GM19023 (cell line): ENCODE measurements at regions not wholly inside any gene's neighbourhood (a gene's known extent, or its start where the extent isn't known, plus 50 kb on each side); places are given as distances from the start of the nearest gene placed in this dataset.
"Not testable (repeated sequence)": the region's sequence is repeated elsewhere in the genome, so short reads cannot be mapped to it uniquely, and the experiment has no call there.

Experiments used
- ATAC-seq: cut with Tn5 transposase; IDR thresholded peaks from one replicate; pipeline ENCODE4 v1.9.1; 2021; ENCODE audit warnings: mild to moderate bottlenecking, moderate library complexity; ENCODE audit not compliant: unreplicated experiment

DNA sequence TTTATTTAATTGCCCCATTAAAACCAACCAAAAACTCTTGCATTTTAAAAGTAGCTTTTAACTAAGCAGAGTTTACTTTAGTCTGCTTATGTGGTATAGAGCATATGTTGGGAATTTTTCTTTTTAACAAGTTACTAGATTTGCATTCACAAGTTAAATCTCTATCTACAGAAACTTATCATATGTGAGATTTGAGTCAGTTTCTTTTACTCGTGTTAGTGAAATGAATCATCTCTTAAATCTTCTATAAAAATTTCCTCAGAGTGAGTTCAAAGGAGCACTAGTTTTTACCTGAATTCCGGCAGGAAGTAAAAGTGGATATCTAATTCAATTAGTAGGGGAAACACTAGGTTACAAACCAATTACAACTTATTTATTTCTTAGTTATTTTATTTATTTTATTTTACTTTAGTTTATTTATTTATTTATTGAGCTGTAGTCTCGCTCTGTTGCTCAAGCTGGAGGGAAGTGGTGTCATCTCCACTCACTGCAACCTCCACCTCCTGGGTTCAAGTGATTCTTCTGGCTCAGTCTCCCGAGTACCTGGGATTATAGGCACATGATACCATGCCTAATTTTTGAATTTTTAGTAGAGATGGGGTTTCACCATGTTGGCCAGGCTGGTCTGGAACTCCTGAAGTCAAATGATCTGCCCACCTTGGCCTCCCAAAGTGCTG, 1609.6 kb upstream of the B3GALT2 start:
- ATAC-seq, result peak; percentile 73

DNA sequence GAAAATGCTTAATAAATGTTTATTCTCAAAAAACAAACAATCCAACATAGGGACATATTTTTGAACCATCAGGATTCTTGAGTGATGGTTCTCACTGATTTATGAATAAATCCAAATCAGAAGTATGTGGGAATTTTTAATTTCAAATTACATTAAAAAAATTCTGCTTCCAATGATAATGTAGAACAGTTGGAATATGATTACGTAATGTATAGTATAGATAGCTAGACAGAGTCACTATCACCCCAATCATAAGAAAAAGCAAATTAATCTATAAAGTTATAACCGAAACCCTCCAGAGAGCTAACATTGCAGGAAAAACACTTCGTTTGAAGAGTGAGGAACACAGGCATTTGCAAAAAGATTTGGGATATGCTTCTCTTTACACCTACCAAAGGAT, 1600.6 kb upstream of the B3GALT2 start:
- ATAC-seq, result no peak

DNA sequence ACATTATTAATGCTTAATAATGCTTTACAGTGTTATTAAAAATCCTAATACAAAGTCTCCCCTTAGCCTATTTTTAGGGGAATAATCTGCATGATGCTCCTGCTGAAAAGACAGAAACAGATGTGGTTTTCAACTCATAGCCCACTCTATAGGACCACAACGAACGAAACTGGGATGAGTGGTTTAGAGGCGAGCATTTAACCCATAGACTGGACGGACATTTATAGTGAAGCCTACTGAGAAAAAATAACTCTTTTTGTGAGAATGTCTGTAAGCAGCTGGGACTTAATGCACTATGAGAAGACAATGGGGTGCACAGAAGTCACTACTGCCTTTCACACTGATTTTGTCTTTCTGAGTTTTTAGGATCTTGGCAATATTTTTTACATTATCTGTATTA, 1599.6 kb upstream of the B3GALT2 start:
- no peak for ATAC-seq

DNA sequence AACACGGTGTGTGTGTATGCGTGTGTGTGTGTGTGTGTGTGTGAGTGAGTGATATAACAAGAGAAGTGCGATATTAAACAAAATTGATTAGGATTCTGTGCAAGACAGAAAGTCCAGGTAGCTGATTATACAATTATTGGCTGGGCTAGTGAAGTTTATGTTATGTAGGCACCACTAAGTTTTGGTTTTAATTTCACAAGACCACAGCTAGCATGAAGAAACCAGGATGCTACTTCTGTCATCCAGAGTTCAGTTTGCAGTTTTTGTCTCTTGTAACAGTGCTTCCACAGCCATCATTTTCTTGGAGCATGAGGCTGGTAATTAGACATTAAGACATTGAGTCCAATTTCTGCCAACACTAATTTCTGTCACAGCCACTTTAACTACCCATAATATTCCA, 1590.2 kb upstream of the B3GALT2 start:
- no peak for ATAC-seq

DNA sequence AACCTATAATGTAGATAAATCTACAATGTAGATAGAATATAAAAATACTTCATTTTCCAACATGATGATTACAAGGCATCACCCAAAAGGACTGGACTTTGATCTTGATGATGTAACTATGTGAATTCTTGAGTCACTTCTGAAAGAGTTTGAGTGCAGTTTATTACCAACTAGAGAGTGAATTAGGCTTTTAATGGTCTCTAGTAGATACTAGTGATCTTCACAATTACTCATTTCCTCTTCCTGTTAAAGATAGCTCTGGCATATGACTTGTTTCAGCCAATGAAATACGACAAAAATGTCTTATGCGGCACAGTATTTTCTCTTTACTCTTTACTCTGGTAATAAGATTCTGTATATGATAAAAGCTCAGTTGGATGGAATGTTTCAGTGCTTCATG, 1588.1 kb upstream of the B3GALT2 start:
- no peak for ATAC-seq

DNA sequence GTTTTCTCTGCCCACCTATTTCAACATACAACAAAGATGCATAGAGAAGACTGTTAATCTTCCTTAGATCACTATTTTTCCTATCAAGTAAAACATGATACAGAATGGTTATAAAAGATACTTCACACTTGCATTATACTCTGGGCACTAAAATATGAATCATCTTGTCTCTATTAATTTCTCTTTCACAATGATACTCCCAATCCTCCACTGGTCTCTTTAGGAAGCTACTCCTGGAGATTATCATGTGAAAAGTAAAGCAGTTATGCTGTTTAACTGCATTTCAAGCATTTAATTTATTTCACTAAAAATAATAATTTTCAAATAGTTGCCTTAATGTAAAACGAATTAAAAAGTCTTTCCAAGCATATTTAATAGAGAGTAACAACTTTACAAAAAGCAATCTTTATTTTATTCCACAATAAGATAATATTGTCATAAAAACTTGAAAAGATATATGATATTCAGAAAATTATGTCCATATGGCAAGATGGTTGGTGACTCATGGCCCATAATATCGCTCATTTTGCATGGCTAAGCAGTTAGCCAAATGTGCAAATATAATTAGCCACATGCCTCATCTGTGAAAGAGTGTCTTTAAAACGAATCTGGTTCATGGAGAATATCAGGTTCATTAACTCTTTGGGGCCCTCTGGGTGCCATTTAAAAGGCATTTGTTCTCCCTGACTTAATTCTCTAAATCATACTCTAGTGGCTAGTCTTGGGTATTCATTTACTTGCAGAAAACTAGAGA, 1569.0 kb upstream of the B3GALT2 start:
- ATAC-seq, result no peak

DNA sequence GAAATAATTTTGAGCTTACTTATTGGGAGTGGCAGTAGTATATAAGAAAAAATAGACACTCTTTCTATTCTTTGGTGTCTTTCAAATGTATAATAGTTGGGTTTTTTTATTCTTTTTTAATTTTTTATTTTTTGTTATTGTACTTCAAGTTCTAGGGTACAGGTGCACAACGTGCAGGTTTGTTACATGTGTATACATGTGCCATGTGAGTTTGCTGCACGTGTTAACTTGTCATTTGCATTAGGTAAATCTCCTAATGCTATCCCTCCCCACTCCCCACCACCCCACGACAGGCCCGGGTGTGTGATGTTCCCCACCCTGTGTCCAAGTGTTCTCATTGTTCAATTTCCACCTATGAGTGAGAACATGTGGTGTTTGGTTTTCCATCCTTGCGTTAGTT, 1552.4 kb upstream of the B3GALT2 start:
- ATAC-seq, result not testable (repeated sequence)

DNA sequence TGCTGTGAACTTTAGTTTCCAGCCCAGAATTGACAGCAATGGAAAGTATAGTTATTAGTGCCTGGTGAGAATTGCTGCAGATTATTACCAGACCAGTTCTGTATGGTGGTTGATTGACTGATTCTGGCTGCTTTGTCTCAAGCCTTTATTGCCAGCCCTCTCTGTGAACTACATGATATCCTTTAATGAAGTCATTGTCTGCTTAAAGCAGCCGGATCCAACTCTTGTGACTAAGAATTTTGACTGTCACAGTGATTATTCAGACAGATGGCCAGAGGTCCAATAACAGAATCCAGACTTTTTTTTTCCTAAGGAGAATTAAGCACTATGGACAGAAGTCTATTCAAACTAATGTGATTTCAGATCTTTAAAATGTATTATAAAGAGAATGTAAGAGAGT, 1548.6 kb upstream of the B3GALT2 start:
- no peak for ATAC-seq

DNA sequence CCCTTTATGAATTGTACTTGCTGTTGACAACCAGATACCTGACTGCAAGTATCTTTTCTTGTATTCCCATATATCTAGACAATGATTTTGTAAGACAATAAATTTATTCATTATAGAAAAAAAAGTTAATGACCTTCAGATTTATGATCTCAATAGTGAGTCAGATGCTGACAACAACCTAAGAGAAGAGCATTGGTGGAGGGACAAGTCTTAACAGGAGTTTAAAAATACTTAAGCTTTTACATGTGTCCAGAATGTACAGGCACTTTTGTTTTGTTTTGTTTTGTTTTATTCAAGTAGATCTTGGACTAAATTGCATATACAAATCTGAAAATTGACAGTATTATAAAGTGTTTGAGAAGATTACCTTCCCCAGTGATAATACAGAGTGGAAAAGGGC, 1544.6 kb upstream of the B3GALT2 start:
- ATAC-seq, result no peak

DNA sequence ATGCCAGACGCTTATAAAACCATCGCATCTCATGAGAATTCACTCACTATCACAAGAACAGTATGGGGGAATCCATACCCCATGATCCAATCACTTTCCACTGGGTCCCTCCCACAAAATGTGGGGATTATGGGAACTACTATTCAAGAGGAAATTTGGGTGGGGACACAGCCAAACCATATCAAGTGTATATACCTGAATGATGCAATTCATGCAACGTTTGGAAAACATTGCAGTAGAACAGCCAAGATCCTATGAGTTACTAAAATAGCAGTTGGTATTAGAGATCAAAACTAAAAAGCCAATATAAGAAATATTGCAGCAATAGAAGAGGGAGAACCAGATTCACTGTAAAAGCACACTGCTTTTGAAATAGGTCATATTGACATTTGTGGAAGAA, 1543.9 kb upstream of the B3GALT2 start:
- ATAC-seq, result no peak

DNA sequence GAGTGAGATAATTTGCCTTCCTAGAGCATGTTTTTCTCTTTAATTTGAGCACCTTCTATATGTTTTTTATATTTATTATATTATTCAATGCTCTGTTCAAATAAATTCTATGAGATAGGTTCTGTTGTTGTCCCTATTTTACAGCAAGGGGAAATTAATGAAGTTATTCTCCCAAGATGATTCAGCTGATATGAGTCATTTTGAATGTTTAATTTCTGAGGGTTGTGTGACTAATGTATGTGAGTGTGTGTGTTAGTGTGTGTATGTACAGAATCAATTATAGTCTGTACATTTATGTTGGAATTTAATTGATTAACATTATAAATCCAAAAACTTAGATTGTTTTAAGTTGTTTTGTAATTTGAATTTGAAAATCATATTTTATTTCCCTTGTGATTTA, 1536.7 kb upstream of the B3GALT2 start:
- no peak for ATAC-seq

DNA sequence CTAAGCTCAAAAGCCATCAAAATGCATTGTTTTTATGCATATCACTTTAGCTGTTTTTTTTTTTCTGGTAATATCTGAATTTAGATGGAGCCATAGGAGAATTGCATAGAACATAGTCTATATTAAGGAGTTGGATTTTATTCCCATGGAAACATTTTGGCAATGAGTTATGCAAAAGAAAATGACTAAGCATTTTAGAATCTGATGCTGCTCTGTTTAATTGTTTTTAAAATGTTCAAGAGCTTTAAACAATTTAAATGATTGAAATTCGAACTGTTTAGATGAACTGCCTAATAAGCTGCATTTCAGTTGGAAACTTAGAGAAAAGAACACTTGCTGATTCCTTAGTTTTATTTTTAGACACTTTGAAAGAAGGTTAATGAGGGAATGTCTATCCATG, 1531.5 kb upstream of the B3GALT2 start:
- no peak for ATAC-seq

DNA sequence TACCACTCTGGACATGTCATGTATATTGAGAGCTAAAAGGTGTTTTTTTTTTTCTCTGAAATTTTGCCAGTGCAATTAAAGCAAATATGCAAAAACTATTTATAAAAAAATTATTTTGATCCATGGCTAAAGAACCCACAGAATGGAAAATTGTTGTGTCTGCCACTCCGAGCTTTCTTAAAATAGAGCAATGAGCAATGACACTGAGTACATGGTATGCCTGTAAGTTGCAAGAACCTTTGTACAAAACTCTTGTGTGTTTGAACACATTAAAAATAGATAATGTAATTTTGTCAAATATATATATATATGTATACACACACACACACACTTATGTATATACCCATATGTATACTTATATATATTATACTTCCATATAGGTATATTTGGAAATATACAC, 1530.9 kb upstream of the B3GALT2 start:
- ATAC-seq, result no peak

DNA sequence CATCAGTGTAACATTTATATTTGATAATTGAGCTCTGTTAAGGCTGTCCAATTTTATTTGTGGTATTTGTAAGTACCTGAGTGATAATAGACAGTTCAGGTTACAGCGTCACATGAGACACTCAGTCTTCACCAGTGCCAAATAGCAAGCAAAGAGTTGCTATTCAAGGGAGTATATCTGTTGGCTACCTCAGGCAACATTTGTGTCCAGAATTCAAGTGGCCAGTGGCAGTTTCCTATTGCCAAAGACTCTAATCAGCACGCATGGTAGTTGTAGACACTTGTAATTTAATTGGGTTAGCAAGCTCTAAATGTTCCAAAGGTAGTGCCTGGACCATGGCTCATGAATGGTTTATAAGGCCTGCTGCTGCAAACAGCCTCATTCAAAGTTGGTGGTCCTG, 1524.3 kb upstream of the B3GALT2 start:
- no peak for ATAC-seq

DNA sequence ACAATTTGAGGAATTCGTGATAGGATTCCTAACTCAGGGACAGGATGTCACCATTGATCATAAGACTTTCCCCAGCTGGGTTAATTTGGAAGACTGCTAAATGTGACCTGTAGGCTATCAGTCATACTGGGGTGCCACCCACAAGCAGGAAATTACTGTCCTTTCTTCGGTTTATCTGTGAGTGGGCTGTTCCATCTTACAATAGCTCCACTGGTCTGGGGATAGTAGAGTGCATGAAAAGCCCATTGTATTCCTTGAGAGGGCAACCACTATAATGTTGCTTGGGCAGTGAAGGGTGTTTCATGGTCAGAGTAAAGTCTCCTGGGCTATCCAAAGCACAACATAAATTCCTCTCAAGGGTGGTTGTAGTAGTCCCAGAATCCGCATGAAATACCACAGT, 1523.0 kb upstream of the B3GALT2 start:
- no peak for ATAC-seq

DNA sequence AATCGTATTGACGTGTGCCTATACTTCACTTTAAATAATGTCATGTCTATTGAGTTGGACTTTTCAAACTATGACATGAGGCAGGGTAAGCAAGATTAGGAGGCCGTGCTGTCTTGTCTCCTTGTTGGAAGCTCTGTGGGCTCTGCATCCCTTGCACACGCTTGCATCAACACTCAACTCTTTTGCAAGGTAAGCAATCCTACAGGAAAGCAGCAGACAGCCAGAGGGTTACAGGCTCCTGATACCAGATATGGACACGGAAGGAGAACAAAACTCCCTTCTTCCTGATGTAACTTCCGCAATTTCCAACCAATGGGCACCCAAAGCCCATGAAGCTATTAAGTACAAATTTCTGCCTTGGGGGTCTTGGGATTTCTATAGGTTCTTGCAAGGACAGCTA, 1520.7 kb upstream of the B3GALT2 start:
- no peak for ATAC-seq

DNA sequence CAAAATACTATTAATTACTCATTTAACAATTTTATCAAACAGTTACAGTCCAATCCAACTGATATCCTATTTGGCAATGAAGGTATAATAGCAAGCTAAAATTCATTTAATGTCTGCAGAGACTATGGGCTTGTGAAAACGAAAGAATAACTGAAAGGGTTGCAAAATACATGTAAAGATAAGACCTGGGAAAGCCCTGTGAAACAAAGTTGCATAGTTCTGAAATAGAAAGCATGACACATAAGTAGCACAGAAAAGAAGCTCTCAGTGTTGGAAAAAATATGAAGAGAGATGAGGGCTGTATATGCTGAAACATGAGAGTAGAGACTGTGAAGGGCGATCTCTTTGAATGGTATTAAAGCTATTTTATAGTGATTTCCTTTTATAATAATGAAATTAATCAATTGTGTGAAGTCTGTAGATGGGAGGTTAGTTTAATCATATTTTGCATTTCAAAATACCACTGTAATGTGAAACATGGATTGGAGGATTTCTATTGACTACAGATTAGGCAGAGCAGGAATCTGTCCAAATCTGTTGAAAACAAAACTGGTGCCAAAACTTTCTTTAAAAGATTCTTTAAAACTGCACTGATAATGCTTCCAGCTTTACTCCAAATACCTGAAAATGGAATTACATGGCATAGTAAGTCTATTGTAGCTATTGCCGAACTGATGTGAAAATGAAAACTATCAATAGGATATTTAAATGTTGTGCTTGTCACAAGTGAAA, 1518.9 kb upstream of the B3GALT2 start:
- ATAC-seq, result peak; percentile 72

DNA sequence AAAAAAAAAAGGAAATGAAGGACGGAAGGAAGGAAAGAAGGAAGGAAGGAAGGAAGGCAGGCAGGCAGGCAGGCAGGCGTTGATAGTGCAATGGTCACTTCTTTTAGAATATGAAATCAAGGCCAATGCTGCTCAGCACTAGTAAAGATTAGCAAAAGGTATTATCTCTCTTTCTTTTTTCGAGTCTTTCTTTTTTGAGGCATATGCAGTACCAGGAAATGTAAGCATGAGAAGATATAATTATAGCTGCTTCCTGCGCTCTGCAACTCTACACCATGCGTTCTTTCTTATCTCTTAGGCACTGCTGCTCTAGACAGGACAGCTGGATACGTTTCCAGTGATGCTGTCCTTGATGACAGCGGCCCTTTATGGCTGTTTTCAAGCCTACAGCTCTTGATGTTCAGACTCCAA, 1512.5 kb upstream of the B3GALT2 start:
- no peak for ATAC-seq

DNA sequence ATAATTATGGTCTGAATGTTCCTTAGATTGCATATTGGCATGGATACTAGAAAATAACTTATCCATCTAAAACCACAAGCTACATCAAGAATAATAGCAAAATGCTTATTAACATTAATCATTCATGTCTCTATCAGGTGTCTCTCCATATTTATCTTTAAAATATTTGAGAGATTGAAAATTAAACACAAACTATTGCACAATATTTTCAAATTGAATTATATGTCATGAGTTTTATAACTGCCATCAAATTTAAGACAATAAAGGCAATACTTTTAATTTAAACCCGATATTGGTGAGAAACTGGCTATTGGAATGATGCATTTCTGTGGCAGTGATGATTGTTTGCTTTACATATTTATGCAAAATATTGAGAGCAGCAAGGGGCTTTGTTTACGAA, 1506.8 kb upstream of the B3GALT2 start:
- ATAC-seq, result no peak

DNA sequence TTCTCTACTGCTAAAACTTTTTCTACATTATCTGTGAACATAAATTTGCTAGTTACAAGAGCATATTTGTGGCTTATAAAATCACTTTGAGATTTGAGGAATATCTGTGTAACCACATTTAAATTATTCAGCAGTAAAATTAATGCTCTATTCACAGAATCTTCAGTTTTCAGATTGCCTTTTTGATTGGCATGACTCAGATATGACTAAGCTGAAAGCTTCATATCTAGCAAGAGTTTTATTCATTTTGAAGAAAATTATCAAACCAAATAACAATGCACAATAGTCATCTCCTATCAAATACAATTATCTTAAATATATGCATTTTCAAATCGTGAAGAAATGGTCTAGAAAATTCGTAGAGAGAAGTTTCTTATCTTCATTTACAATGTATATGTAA, 1498.2 kb upstream of the B3GALT2 start:
- no peak for ATAC-seq

DNA sequence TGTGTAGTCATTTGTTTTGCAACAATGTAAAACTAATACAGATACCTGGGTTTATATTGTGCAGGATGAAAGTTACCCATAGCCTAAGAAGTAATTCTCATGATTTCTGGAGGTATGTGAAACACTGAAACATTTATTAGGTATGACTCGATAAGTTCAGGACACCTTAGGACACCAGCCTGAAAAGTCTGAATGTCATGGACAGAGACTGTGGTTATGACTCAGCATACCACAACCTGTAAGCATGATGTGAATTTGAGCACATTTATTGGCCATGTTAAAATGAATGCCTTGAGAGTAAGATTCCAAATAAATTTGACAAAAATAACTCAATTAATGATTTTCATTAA, 1471.7 kb upstream of the B3GALT2 start:
- no peak for ATAC-seq

DNA sequence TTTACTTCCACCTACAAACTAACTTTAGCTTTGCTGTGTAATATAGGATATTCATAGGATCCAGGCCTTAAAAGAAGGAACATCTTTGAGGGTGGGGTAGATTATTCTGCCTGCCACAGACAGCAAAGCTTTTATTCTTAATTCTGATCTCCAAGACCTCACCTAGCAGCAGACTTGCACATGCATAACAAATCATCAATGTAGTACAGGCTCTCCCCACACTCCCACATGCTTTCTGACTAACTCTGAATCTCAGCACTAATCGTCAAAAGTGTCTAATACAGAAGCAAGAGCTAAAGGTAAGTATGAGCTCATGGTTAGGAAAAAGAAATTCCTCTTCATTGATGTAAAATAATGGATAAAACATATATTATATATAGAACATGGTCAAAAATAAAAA, 1468.5 kb upstream of the B3GALT2 start:
- ATAC-seq, result no peak
